ENCODE measurements at regions not wholly inside any gene's neighbourhood (a gene's known extent, or its start where the extent isn't known, plus 50 kb on each side); places are given as distances from the start of the nearest gene placed in this dataset.

DNA sequence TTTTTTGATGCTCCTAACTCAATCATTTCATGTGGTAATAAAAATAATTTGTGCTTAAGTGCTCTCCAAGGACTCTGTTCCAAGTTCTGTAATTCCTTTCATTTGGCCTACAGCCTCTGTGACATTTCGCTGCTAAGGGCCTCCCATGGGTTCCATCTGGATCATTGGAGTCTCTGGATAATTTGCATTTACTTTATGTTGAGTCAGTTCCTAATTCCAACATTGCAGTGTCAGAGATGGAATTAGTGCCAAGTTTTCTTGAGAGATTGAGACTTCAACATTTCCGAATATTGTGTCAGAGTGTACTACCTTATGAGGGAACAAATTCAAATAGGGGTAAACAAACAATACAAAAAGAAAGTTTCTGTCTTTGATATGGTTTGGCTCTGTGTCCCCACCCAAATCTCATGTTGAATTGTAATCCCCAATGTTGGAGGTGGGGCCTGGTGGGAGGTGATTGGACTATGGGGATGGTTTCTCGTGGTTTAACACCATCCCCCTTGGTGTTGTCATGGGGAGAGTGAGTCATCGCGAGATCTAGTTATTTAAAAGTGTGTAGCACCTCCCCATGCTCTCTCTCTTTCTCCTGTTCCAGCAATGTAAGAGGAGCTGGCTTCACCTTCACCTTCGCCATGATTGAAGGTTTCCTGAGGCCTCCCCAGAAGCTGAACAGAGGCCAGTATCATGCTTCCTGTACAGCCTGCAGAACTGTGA is 244.1 kb upstream of the TBX18 start:
- POLR2A ChIA-PET, result no interaction called here
- TF ChIP-seq CTCF (IDR thresholded peaks at IDR 0.05; ENCODE audit: insufficient read depth, low read length, missing control alignments), result no peak

DNA sequence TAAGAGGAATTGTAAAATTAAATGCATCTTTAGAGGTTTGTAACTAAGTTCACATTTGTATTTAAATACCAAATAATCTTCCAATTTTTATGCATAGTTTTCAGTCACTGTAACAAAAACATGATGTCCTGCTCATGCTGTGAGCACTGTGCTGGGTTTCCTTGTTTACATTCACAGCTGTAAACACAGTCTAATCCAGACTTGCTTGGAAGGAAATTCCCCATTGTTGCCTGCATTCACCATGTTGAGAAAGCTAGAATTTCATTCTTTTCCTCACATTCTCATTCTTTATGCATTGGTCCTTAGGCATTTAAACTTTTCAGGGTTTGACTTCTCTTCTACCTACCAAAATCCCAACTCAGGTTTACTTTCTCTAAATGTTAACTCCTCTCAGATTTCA is 242.0 kb upstream of the TBX18 start:
- DNase-seq (ENCODE audit: low read depth, low spot score), result no peak

More for the DNA sequence above, 244.1 kb upstream of the TBX18 start:
- CTCF ChIA-PET, result no interaction called here
- H3K4me3 ChIP-seq (ENCODE audit: low read depth, low read length), result no peak overlapping the region
- DNase-seq (ENCODE audit: low read depth, low spot score), result no peak

DNA sequence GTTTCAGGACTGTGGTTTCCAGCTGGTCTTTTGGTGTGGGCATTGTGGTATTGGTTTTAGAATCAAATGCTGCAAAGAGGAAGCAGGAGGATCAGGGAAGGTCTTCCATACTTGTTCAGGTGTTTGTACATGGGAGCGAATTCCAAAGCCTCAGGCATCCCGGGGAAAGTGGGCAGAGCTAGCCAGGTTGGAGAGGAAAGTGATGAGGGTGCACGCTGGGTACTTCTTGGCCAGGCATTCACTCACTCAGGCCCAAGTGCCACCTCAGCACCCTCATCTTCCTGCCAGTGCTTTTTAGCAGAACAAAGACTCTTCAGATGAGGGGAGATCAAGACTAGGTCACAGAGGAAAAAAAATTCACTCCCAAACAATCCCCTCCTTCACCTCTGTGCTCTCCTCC is 241.1 kb upstream of the TBX18 start:
- ChIA-PET CTCF (no interaction called here), POLR2A (no interaction called here)
- no peak overlapping the region for H3K4me3 ChIP-seq (ENCODE audit: low read depth, low read length)
- no peak for DNase-seq (ENCODE audit: low read depth, low spot score)
- no peak for TF ChIP-seq CTCF (IDR thresholded peaks at IDR 0.05; ENCODE audit: insufficient read depth, low read length, missing control alignments)

More for the DNA sequence above, 242.0 kb upstream of the TBX18 start:
- no peak overlapping the region for H3K4me3 ChIP-seq (ENCODE audit: low read depth, low read length)
- ChIA-PET POLR2A (no interaction called here), CTCF (no interaction called here)
- TF ChIP-seq CTCF (IDR thresholded peaks at IDR 0.05; ENCODE audit: insufficient read depth, low read length, missing control alignments), result no peak

DNA sequence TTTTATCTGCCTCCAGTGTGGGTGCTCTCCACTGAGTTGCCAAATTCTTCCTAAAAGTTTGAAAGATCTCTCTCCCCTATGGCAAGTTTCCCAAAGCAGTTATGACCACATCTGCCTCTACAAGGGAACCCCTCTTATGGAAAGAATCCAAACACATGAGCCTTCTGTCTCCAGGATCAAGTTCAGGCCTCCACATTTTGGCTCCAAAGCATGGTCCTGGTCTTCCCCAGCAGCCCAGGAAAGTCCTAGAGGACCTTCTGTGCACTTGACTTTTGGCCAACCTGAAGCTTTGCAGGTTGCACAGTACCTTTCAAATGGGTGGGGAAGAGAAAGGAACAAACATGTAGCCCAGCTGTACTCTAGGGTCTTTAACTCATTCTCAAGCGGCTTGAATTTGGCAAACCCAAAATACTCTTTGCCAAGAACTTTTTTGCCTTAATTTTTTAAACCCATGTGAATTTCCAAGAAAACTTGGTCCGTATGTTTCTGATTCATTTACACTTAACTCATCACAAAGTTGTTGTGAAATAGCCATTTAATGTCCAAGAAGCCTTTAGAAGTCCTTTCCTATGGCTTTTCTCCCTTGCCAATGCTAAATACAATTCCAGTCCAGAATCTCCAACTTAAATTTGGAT is 240.1 kb upstream of the TBX18 start:
- TF ChIP-seq CTCF (IDR thresholded peaks at IDR 0.05; ENCODE audit: insufficient read depth, low read length, missing control alignments), result no peak
- CTCF ChIA-PET, result no interaction called here
- no peak for DNase-seq (ENCODE audit: low read depth, low spot score)
- POLR2A ChIA-PET, result interaction anchor here (0.7 kb wide), 1 partner anchor 310 kb away, joined by 3 read pairs; no protein-coding TSS in a partner anchor
- no peak overlapping the region for H3K4me3 ChIP-seq (ENCODE audit: low read depth, low read length)

DNA sequence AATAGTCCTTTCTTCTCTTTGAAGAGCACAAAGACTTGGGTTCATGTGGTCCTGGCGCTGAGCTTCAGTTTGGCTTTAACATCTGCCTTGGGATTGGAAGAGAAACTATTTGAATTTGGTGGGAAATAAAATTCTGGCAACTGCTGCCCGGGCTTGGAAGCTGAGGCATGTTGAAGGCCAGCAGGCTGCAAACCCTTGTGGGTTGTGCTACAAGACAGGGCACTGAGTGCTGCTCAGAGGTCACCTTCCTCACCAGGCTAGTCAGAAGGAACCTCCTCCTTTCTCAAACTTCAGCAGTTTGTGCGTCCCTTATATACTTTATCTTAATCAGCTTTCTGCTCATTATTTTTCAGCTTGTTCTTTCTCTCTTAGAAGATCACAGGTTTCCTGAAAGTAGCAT is 238.4 kb upstream of the TBX18 start:
- no peak for DNase-seq (ENCODE audit: low read depth, low spot score)
- ChIA-PET POLR2A (no interaction called here), CTCF (no interaction called here)
- no peak overlapping the region for H3K4me3 ChIP-seq (ENCODE audit: low read depth, low read length)
- no peak for TF ChIP-seq CTCF (IDR thresholded peaks at IDR 0.05; ENCODE audit: insufficient read depth, low read length, missing control alignments)

DNA sequence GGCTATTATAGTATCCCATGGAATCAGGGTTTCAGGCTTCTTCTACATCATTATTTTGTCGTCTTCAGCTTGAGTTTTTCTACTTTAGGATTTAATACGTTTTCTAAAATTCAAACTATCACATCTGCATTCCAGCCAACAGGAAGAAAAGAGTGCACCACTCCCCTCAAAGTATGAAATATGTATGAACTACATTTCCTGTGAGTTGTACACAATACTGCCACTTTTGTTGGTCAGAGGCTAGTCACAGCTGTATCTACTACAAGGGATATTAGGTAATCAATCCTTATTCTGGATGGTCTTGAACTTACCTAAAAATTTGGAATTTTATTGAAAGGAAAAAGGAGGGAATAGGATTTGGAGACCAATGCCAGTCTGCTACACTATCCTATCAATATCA is 235.6 kb upstream of the TBX18 start:
- POLR2A ChIA-PET, result no interaction called here
- H3K4me3 ChIP-seq (ENCODE audit: low read depth, low read length), result no peak overlapping the region
- no peak for TF ChIP-seq CTCF (IDR thresholded peaks at IDR 0.05; ENCODE audit: insufficient read depth, low read length, missing control alignments)
- no peak for DNase-seq (ENCODE audit: low read depth, low spot score)
- CTCF ChIA-PET, result no interaction called here

Data from AG04449 (cell line).